Panc1 (cell line): ENCODE measurements at regions not wholly inside any gene's neighbourhood (a gene's known extent, or its start where the extent isn't known, plus 50 kb on each side); places are given as distances from the start of the nearest gene placed in this dataset.

Source experiments
- ATAC-seq: fragments of 200-7000 bp; cut with Tn5 transposase; 2 replicates; pipeline ENCODE4 v1.9.1; 2020; ENCODE audit warnings: mild to moderate bottlenecking, moderate library complexity
- BruUV-seq: library from RNA; stranded (reverse); fragments of 400-500 nt; replicated peaks from 2 replicates; lab custom pipeline; 2021; lab: Mats Ljungman, UMichigan
- CTCF ChIA-PET: fragments of 300-600 bp; sonication (Branson Sonifier 250); formaldehyde crosslinking; loops from one replicate; lab custom pipeline; 2022; ENCODE audit warnings: antibody characterized with exemption; lab: Charles Lee
- POLR2A ChIA-PET: fragments of 300-600 bp; sonication (Branson Sonifier 250); formaldehyde crosslinking; loops from one replicate; lab custom pipeline; 2022; ENCODE audit warnings: antibody characterized with exemption; lab: Charles Lee
- DNase-seq: peaks from one replicate; pipeline ENCODE4 v3.0.0-alpha.2; 2010; ENCODE audit warnings: low read depth, low spot score
- H3K27ac ChIP-seq: 2 replicates; pipeline ENCODE4 v1.5.1; 2011; ENCODE audit warnings: mild to moderate bottlenecking, low read length, inconsistent platforms
- H3K27me3 ChIP-seq: fragments of 200-500 bp; sonication (Bioruptor generic); 2 replicates; pipeline ENCODE4 v1.6.0; 2014; ENCODE audit warnings: low read length, inconsistent platforms; ENCODE audit not compliant: control insufficient read depth, insufficient read depth
- H3K36me3 ChIP-seq: fragments of 200-500 bp; sonication (Bioruptor generic); 2 replicates; pipeline ENCODE4 v1.5.1; 2014; ENCODE audit warnings: inconsistent platforms, mild to moderate bottlenecking, low read length, moderate library complexity; ENCODE audit not compliant: control insufficient read depth, insufficient read depth
- H3K4me1 ChIP-seq: 2 replicates; pipeline ENCODE4 v1.5.1; 2011; ENCODE audit warnings: inconsistent platforms, mild to moderate bottlenecking, low read length, moderate library complexity; ENCODE audit not compliant: control insufficient read depth, insufficient read depth
- H3K4me3 ChIP-seq, 2 experiments: 2 replicates each; pipeline ENCODE4 v1.5.1; 2011 to 2012; ENCODE audit warnings: low read depth in 2 of 2, low read length in 2 of 2, mild to moderate bottlenecking in 2 of 2, inconsistent platforms in 1 of 2, moderate library complexity in 1 of 2
- H3K9me3 ChIP-seq: fragments of 200-500 bp; sonication (Bioruptor generic); 2 replicates; pipeline ENCODE4 v1.5.1; 2014; ENCODE audit warnings: low read depth, mild to moderate bottlenecking, inconsistent platforms, low read length, moderate library complexity; ENCODE audit not compliant: control insufficient read depth, insufficient read depth
- CTCF ChIP-seq: fragments of 450-650 bp; IDR thresholded peaks from 2 replicates; pipeline ENCODE4 v1.5.1; 2017; ENCODE audit warnings: mild to moderate bottlenecking
- POLR2AphosphoS5 ChIP-seq: IDR thresholded peaks from 2 replicates; pipeline ENCODE4 v1.6.1; 2012; ENCODE audit warnings: mild to moderate bottlenecking, low read depth, low read length, moderate library complexity
- SIN3A ChIP-seq: IDR thresholded peaks from 2 replicates; pipeline ENCODE4 v1.6.1; 2012; ENCODE audit warnings: low read depth, mild to moderate bottlenecking, low read length, moderate library complexity, borderline replicate concordance; ENCODE audit not compliant: insufficient read depth
- TCF7L2 ChIP-seq: IDR thresholded peaks from 2 replicates; pipeline ENCODE4 v1.6.1; 2011; ENCODE audit warnings: mild to moderate bottlenecking, low read depth, low read length, inconsistent platforms
- in situ Hi-C: cut with HindIII; loops from 2 replicates; pipeline ENCODE4 v1.10.0; 2016; ENCODE audit warnings: low sequenced_read_pairs, low pct_unique_long_range_greater_than_20kb
- intact Hi-C: fragments of 100-400 bp; cut with micrococcal nuclease; formaldehyde crosslinking; loops from one replicate; pipeline ENCODE4 v1.10.0; 2022; ENCODE audit not compliant: unreplicated experiment
- TF ChIP-seq, protein P1 (sequence below), 2 experiments: IDR thresholded peaks; 2 replicates each; pipeline ENCODE4 v1.6.1; 2011 to 2012; ENCODE audit warnings: low read depth in 2 of 2, control low read depth in 1 of 2, low read length in 1 of 2, mild to moderate bottlenecking in 1 of 2, moderate library complexity in 1 of 2; ENCODE audit not compliant: insufficient read depth in 1 of 2

GRCh38 chr5:2024986-2025721 is 142.4 kb upstream of the IRX4 start:
- Histone ChIP-seq H3K27me3 (peaks cover 32% of the 10 kb centered on the region), H3K4me3 (no peak overlapping the region), H3K9me3 (no peaks in the 10 kb centered on the region), H3K4me1 (no peaks in the 10 kb centered on the region), H3K27ac (no peak overlapping the region), H3K36me3 (no peaks in the 10 kb centered on the region)
- no TSS peak for BruUV-seq
- intact Hi-C loops, result no loop called here
- no peak for DNase-seq
- in situ Hi-C loops, result no loop called here
- CTCF ChIA-PET, result interaction anchor here (0.6 kb wide), 1 partner anchor 248 kb away, joined by 5 read pairs; no protein-coding TSS in a partner anchor
- TF ChIP-seq TCF7L2 (no peak), POLR2AphosphoS5 (no peak), CTCF (no peak), SIN3A (no peak)
- TF ChIP-seq, protein P1, sequence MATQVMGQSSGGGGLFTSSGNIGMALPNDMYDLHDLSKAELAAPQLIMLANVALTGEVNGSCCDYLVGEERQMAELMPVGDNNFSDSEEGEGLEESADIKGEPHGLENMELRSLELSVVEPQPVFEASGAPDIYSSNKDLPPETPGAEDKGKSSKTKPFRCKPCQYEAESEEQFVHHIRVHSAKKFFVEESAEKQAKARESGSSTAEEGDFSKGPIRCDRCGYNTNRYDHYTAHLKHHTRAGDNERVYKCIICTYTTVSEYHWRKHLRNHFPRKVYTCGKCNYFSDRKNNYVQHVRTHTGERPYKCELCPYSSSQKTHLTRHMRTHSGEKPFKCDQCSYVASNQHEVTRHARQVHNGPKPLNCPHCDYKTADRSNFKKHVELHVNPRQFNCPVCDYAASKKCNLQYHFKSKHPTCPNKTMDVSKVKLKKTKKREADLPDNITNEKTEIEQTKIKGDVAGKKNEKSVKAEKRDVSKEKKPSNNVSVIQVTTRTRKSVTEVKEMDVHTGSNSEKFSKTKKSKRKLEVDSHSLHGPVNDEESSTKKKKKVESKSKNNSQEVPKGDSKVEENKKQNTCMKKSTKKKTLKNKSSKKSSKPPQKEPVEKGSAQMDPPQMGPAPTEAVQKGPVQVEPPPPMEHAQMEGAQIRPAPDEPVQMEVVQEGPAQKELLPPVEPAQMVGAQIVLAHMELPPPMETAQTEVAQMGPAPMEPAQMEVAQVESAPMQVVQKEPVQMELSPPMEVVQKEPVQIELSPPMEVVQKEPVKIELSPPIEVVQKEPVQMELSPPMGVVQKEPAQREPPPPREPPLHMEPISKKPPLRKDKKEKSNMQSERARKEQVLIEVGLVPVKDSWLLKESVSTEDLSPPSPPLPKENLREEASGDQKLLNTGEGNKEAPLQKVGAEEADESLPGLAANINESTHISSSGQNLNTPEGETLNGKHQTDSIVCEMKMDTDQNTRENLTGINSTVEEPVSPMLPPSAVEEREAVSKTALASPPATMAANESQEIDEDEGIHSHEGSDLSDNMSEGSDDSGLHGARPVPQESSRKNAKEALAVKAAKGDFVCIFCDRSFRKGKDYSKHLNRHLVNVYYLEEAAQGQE (IDR thresholded peaks at IDR 0.05; ENCODE audit: insufficient read depth in 1 of 2, low read depth in 2 of 2, low read length in 1 of 2), result no peak
- ATAC-seq, result no peak
- POLR2A ChIA-PET, result no interaction called here

- Histone ChIP-seq H3K36me3 (no peaks in the 10 kb centered on the region), H3K4me1 (no peaks in the 10 kb centered on the region), H3K27me3 (peaks cover 27% of the 10 kb centered on the region), H3K9me3 (no peaks in the 10 kb centered on the region), H3K27ac (no peak overlapping the region), H3K4me3 (no peak overlapping the region)
- ChIA-PET POLR2A (no interaction called here), CTCF (no interaction called here)
- DNase-seq (no peak), ATAC-seq (no peak)
- intact Hi-C loops, result no loop called here
- in situ Hi-C loops, result no loop called here
- TF ChIP-seq SIN3A (no peak), CTCF (no peak), TCF7L2 (no peak), POLR2AphosphoS5 (no peak)
- TF ChIP-seq, protein P1 (IDR thresholded peaks at IDR 0.05; ENCODE audit: insufficient read depth in 1 of 2, low read depth in 2 of 2, low read length in 1 of 2), result no peak
- BruUV-seq, result no TSS peak
Observed at GRCh38 chr5:2023196-2023595, 140.5 kb upstream of the IRX4 start.
